HCT116 (cell line): ENCODE measurements at regions not wholly inside any gene's neighbourhood (a gene's known extent, or its start where the extent isn't known, plus 50 kb on each side); places are given as distances from the start of the nearest gene placed in this dataset.

Experiments used
- ATAC-seq: fragments of 200-7000 bp; cut with Tn5 transposase; 2 replicates; pipeline ENCODE4 v1.9.1; 2020; ENCODE audit warnings: mild to moderate bottlenecking, moderate library complexity
- BruUV-seq: library from RNA; stranded (reverse); fragments of 400-500 nt; replicated peaks from 2 replicates; lab custom pipeline; 2021; lab: Mats Ljungman, UMichigan
- CTCF ChIA-PET: fragments of 300-600 bp; sonication (Branson Sonifier 250); formaldehyde crosslinking; loops from one replicate; lab custom pipeline; 2021; ENCODE audit warnings: antibody characterized with exemption; lab: Charles Lee
- POLR2A ChIA-PET: fragments of 300-600, 350-600 bp; sonication (Branson Sonifier 250); formaldehyde crosslinking; loops from one replicate; lab custom pipeline; 2021; ENCODE audit warnings: antibody characterized with exemption; lab: Charles Lee
- RAD21 ChIA-PET, 2 experiments: fragments of 300-600 bp; sonication (Branson Sonifier 250); formaldehyde crosslinking; loops; one replicate each; lab custom pipeline; 2023; ENCODE audit warnings: low total read pairs in 2 of 2; ENCODE audit not compliant: uncharacterized antibody in 2 of 2, unreplicated experiment in 2 of 2, low non-redundant PET in 1 of 2; lab: Charles Lee
- DNase-seq: peaks from one replicate; pipeline ENCODE4 v3.0.0-alpha.2; 2010; ENCODE audit warnings: low read depth, low spot score
- H2AFZ ChIP-seq: fragments of 200-600 bp; shearing (Covaris generic), sonication (generic); 2 replicates; pipeline ENCODE4 v1.6.1; 2017; ENCODE audit warnings: low read depth, mixed run types, mixed read lengths, antibody characterized with exemption, low read length; ENCODE audit not compliant: poor library complexity, severe bottlenecking
- H3K27ac ChIP-seq: 2 replicates; pipeline ENCODE4 v1.5.1; 2012; ENCODE audit warnings: low read depth, low read length
- H3K27me3 ChIP-seq: fragments of 200-600 bp; sonication (generic); 2 replicates; pipeline ENCODE4 v1.6.1; 2016; ENCODE audit warnings: mixed run types, low read length, mixed read lengths; ENCODE audit not compliant: insufficient read depth
- H3K36me3 ChIP-seq, 2 experiments: fragments of 200-500 bp in 1 of 2; fragments of 200-600 bp in 1 of 2; sonication (Bioruptor generic) in 1 of 2; sonication (generic) in 1 of 2; 2 replicates each; pipeline versions ENCODE4 v1.5.1 to v1.6.1; 2014 to 2016; ENCODE audit warnings: low read length in 2 of 2, inconsistent platforms in 1 of 2, mixed read lengths in 1 of 2, mixed run types in 1 of 2; ENCODE audit not compliant: insufficient read depth in 2 of 2, control insufficient read depth in 1 of 2
- H3K4me1 ChIP-seq, 2 experiments: fragments of 200-600 bp in 1 of 2; sonication (generic) in 1 of 2; 2 replicates each; pipeline versions ENCODE4 v1.5.1 to v1.6.1; 2012 to 2017; ENCODE audit warnings: low read length in 2 of 2, inconsistent platforms in 1 of 2, mild to moderate bottlenecking in 1 of 2, mixed read lengths in 1 of 2, mixed run types in 1 of 2, moderate library complexity in 1 of 2; ENCODE audit not compliant: insufficient read depth in 2 of 2, control insufficient read depth in 1 of 2
- H3K4me2 ChIP-seq: fragments of 200-600 bp; sonication (generic); 2 replicates; pipeline ENCODE4 v1.6.1; 2017; ENCODE audit warnings: mixed run types, low read length, mixed read lengths
- H3K4me3 ChIP-seq, 2 experiments: fragments of 200-600 bp in 1 of 2; sonication (generic) in 1 of 2; replicated peaks in 1 of 2; 2 replicates each; pipeline ENCODE4 v1.5.1; 2011 to 2016; ENCODE audit warnings: low read length in 2 of 2, control low read depth in 1 of 2, low read depth in 1 of 2, mild to moderate bottlenecking in 1 of 2, mixed read lengths in 1 of 2, mixed run types in 1 of 2
- H3K79me2 ChIP-seq: fragments of 200-600 bp; sonication (generic); 2 replicates; pipeline ENCODE4 v1.6.1; 2017; ENCODE audit warnings: mild to moderate bottlenecking, mixed run types, low read length, moderate library complexity, mixed read lengths; ENCODE audit not compliant: insufficient read depth
- H3K9ac ChIP-seq: fragments of 200-600 bp; sonication (generic); 2 replicates; pipeline ENCODE4 v1.6.1; 2016; ENCODE audit warnings: low read length, mixed read lengths
- H3K9me2 ChIP-seq: fragments of 200-600 bp; sonication (generic), shearing (Covaris generic); 2 replicates; pipeline ENCODE4 v1.6.1; 2017; ENCODE audit warnings: mixed run types, mild to moderate bottlenecking, moderate library complexity; ENCODE audit not compliant: insufficient read depth
- H3K9me3 ChIP-seq, 2 experiments: fragments of 200-500 bp in 1 of 2; fragments of 200-600 bp in 1 of 2; sonication (Bioruptor generic) in 1 of 2; sonication (generic) in 1 of 2; 2 replicates each; pipeline ENCODE4 v1.6.1; 2014 to 2017; ENCODE audit warnings: low read length in 2 of 2, mixed read lengths in 2 of 2, inconsistent platforms in 1 of 2, low read depth in 1 of 2, mild to moderate bottlenecking in 1 of 2, mixed run types in 1 of 2, moderate library complexity in 1 of 2; ENCODE audit not compliant: control insufficient read depth in 1 of 2, insufficient read depth in 1 of 2
- H4K20me1 ChIP-seq: fragments of 200-600 bp; sonication (generic), shearing (Covaris generic); 2 replicates; pipeline ENCODE4 v1.6.1; 2017; ENCODE audit warnings: mixed run types, mild to moderate bottlenecking, moderate library complexity; ENCODE audit not compliant: insufficient read depth
- CBX3 ChIP-seq: IDR thresholded peaks from 2 replicates; pipeline ENCODE4 v1.6.1; 2012; ENCODE audit warnings: low read depth
- EGR1 ChIP-seq: IDR thresholded peaks from 2 replicates; pipeline ENCODE4 v1.6.1; 2012; ENCODE audit warnings: low read depth
- EZH2 ChIP-seq: fragments of 200-600 bp; sonication (generic); IDR thresholded peaks from 2 replicates; pipeline ENCODE4 v1.6.1; 2017; ENCODE audit warnings: antibody characterized with exemption, mixed run types
- EZH2phosphoT487 ChIP-seq: fragments of 200-600 bp; IDR thresholded peaks from 2 replicates; pipeline ENCODE4 v1.6.1; 2018; ENCODE audit warnings: antibody characterized with exemption, borderline replicate concordance
- FOSL1 ChIP-seq: IDR thresholded peaks from 2 replicates; pipeline ENCODE4 v1.6.1; 2012; ENCODE audit warnings: low read depth
- JUND ChIP-seq: IDR thresholded peaks from 2 replicates; pipeline ENCODE4 v1.6.1; 2012
- POLR2AphosphoS5 ChIP-seq: IDR thresholded peaks from 2 replicates; pipeline ENCODE4 v1.6.1; 2011; ENCODE audit warnings: mild to moderate bottlenecking, low read depth, low read length, moderate library complexity
- REST ChIP-seq: IDR thresholded peaks from 2 replicates; pipeline ENCODE4 v1.6.1; 2012; ENCODE audit warnings: low read depth
- SIN3A ChIP-seq: IDR thresholded peaks from 2 replicates; pipeline ENCODE4 v1.6.1; 2012; ENCODE audit warnings: low read depth
- SRF ChIP-seq: IDR thresholded peaks from 2 replicates; pipeline ENCODE4 v1.6.1; 2012; ENCODE audit warnings: low read depth
- TCF7L2 ChIP-seq: IDR thresholded peaks from 2 replicates; pipeline ENCODE4 v1.7.0; 2011; ENCODE audit warnings: borderline replicate concordance, inconsistent platforms; ENCODE audit not compliant: insufficient read depth, insufficient read length; ENCODE audit errors: extremely low read depth
- YY1 ChIP-seq: IDR thresholded peaks from 2 replicates; pipeline ENCODE4 v1.6.1; 2011; ENCODE audit warnings: low read length, low read depth, moderate library complexity, mild to moderate bottlenecking; ENCODE audit not compliant: insufficient replicate concordance; ENCODE audit errors: extremely low read depth
- intact Hi-C: fragments of 100-400 bp; cut with micrococcal nuclease; formaldehyde crosslinking; loops from 2 replicates; pipeline ENCODE4 v1.10.0; 2022
- TF ChIP-seq, protein P1 (sequence below): IDR thresholded peaks from 2 replicates; pipeline ENCODE4 v1.6.1; 2012

DNA sequence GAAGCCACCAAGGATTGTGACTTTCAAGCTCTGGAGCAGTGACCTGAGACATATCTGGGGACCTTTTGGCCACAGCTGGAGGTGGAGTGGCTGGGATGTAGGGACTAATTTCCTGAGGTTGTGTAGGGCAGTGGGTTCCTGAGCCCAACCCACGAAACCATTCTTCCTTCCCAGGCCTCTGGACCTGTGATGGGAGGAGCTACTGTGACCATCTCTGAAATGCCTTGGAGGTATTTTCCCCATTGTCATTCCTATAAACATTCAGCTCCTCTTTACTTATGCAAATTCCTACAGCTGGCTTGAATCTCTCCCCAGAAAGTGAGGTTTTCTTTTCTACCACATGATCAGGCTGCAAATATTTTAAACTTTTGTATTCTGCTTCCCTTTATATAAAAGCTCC lies 172.6 kb downstream of the TUSC1 start:
- H3K36me3 ChIP-seq = no peaks in the 10 kb centered on the region
- H3K9me2 ChIP-seq = no peaks in the 10 kb centered on the region
- H3K27ac ChIP-seq = no peak overlapping the region
- ChIA-PET POLR2A (no interaction called here), CTCF (no interaction called here), RAD21 (no interaction called here)
- H3K4me2 ChIP-seq = no peak overlapping the region
- H3K4me1 ChIP-seq = no peaks in the 10 kb centered on the region
- no peak overlapping the region for H2AFZ ChIP-seq
- H3K9ac ChIP-seq = no peak overlapping the region
- no peak overlapping the region for H3K4me3 ChIP-seq
- intact Hi-C loops = no loop called here
- no peak for ATAC-seq
- TF ChIP-seq SIN3A (no peak), REST (no peak), YY1 (no peak), SRF (no peak), CBX3 (no peak), TCF7L2 (no peak), POLR2AphosphoS5 (no peak), FOSL1 (no peak), EZH2phosphoT487 (no peak), EGR1 (no peak), EZH2 (no peak), JUND (no peak)
- TF ChIP-seq, protein P1, sequence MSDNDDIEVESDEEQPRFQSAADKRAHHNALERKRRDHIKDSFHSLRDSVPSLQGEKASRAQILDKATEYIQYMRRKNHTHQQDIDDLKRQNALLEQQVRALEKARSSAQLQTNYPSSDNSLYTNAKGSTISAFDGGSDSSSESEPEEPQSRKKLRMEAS = no peak
- H3K9me3 ChIP-seq = peaks cover 11 to 19% of the 10 kb centered on the region in 2 experiments; a peak in 2 of 4 replicates
- no peak for DNase-seq
- no peaks in the 10 kb centered on the region for H3K27me3 ChIP-seq
- no peaks in the 10 kb centered on the region for H3K79me2 ChIP-seq
- no TSS peak for BruUV-seq
- no peaks in the 10 kb centered on the region for H4K20me1 ChIP-seq
